ENCODE measurements at regions not wholly inside any gene's neighbourhood (a gene's known extent, or its start where the extent isn't known, plus 50 kb on each side); places are given as distances from the start of the nearest gene placed in this dataset.

GRCh38 chr10:43973801-43974200 is 325.1 kb upstream of the ZNF32 start:
- Histone ChIP-seq H3K9me2 (no peaks in the 10 kb centered on the region), H3F3A (replicated peaks; ENCODE audit: insufficient read depth) (no peaks in the 10 kb centered on the region), H4K20me1 (ENCODE audit: insufficient read depth) (no peaks in the 10 kb centered on the region), H2AFZ (ENCODE audit: low read depth) (no peak overlapping the region), H3K27ac (ENCODE audit: low read depth in 2 of 2, low read length in 1 of 2) (no peak overlapping the region), H3K9me3 (no peaks in the 10 kb centered on the region), H3K79me2 (ENCODE audit: insufficient read depth) (no peaks in the 10 kb centered on the region), H3K4me3 (ENCODE audit: low read depth in 2 of 2, low read length in 1 of 2) (no peak overlapping the region), H3K4me2 (no peak overlapping the region), H3K9ac (no peak overlapping the region), H3K4me1 (ENCODE audit: control insufficient read depth in 1 of 2, insufficient read depth in 2 of 2, low read depth in 1 of 2, low read length in 1 of 2) (no peaks in the 10 kb centered on the region; a peak in 1 of 4 replicates), H3K27me3 (ENCODE audit: insufficient read depth) (no peaks in the 10 kb centered on the region), H3K36me3 (replicated peaks in 1 of 2; ENCODE audit: control insufficient read depth in 1 of 2, insufficient read depth in 2 of 2, low read length in 1 of 2) (no peaks in the 10 kb centered on the region)
- ChIA-PET POLR2A (no interaction called here), CTCF (interaction anchor here (1.0 kb wide), 1 partner anchor 284 kb away, joined by 3 read pairs; no protein-coding TSS in a partner anchor)
- WGBS (ENCODE audit: low lambda C conversion rate) = 24% methylated on average over 3 of the region's 3 CpGs
- no peak for DNase-seq
- TF ChIP-seq GATA2 (CRISPR knock-in tag; IDR thresholded peaks at IDR 0.05) = no peak
- no peak for TF ChIP-seq EP300 (IDR thresholded peaks at IDR 0.05; ENCODE audit: borderline replicate concordance in 1 of 2, low read depth in 1 of 2, low read length in 1 of 2)
- no peak for TF ChIP-seq RAD21 (IDR thresholded peaks at IDR 0.05; ENCODE audit: low read length)
- no peak for TF ChIP-seq FOSL2 (IDR thresholded peaks at IDR 0.05; ENCODE audit: borderline replicate concordance, low read depth)
- no peak for TF ChIP-seq CHD2 (IDR thresholded peaks at IDR 0.05; ENCODE audit: low read length, partially characterized antibody)
- TF ChIP-seq USF2 (IDR thresholded peaks at IDR 0.05; ENCODE audit: borderline replicate concordance, low read depth, low read length) = no peak
- TF ChIP-seq TAF1 (IDR thresholded peaks at IDR 0.05; ENCODE audit: borderline replicate concordance, low read depth, low read length) = no peak
- no peak for TF ChIP-seq POLR2AphosphoS5 (IDR thresholded peaks at IDR 0.05; ENCODE audit: low read depth, low read length)
- TF ChIP-seq CTCF (IDR thresholded peaks at IDR 0.05) = no peak
- no peak for TF ChIP-seq RFX5 (IDR thresholded peaks at IDR 0.05; ENCODE audit: low read length)
- no peak for TF ChIP-seq FOXM1 (IDR thresholded peaks at IDR 0.05; ENCODE audit: low read depth)
- TF ChIP-seq FOXJ3 (CRISPR knock-in tag; IDR thresholded peaks at IDR 0.05) = no peak
- no peak for TF ChIP-seq YY1 (IDR thresholded peaks at IDR 0.05; ENCODE audit: low read depth)
- no peak for TF ChIP-seq TCF12 (IDR thresholded peaks at IDR 0.05)
- TF ChIP-seq EZH2phosphoT487 (IDR thresholded peaks at IDR 0.05; ENCODE audit: borderline replicate concordance, low read depth) = no peak
- no peak for TF ChIP-seq PBX3 (IDR thresholded peaks at IDR 0.05)
- TF ChIP-seq NRF1 (IDR thresholded peaks at IDR 0.05; ENCODE audit: low read depth, low read length) = no peak
